Right ventricle myocardium inferior (tissue), 1 donor: ENCODE measurements at regions not wholly inside any gene's neighbourhood (a gene's known extent, or its start where the extent isn't known, plus 50 kb on each side); places are given as distances from the start of the nearest gene placed in this dataset.
"Not testable (repeated sequence)": the region's sequence is repeated elsewhere in the genome, so short reads cannot be mapped to it uniquely, and the experiment has no call there.

Experiments used
- ATAC-seq: fragments of 200-7000 bp; cut with Tn5 transposase; one replicate; pipeline ENCODE4 v1.9.1; 2020; ENCODE audit warnings: mild to moderate bottlenecking, moderate library complexity
- DNase-seq: peaks from one replicate; pipeline ENCODE4 v3.0.0; 2021; ENCODE audit errors: missing footprints
- intact Hi-C: fragments of 100-400 bp; cut with DNase I; formaldehyde crosslinking; loops from one replicate; pipeline ENCODE4 v1.11.0; 2022
- donor health status: DM: no; HTN: yes; CAD: no; lungs with severe emphysema.

- intact Hi-C loops = no loop called here
- ATAC-seq (no peak), DNase-seq (no peak)
Measured at GRCh38 chr7:96824686-96825085, 115.0 kb upstream of the SEM1 start.

- no peak for DNase-seq
- ATAC-seq = no peak
- intact Hi-C loops = no loop called here
Measured at GRCh38 chr7:96825285-96825684, 115.6 kb upstream of the SEM1 start.

- DNase-seq = no peak
- no peak for ATAC-seq
- intact Hi-C loops = no loop called here
Measured at GRCh38 chr7:96826089-96826488, 116.4 kb upstream of the SEM1 start.

- intact Hi-C loops = no loop called here
- ATAC-seq (no peak), DNase-seq (no peak)
Measured at GRCh38 chr7:96827701-96828100, 118.1 kb upstream of the SEM1 start.

GRCh38 chr7:96829121-96829520 lies 119.5 kb upstream of the SEM1 start:
- DNase-seq, ATAC-seq, intact Hi-C loops: not testable (repeated sequence)

- intact Hi-C loops = no loop called here
- ATAC-seq = no peak
- DNase-seq = no peak
Measured at GRCh38 chr7:96831446-96831845, 121.8 kb upstream of the SEM1 start.

- DNase-seq = no peak
- intact Hi-C loops = no loop called here
- ATAC-seq = no peak
Measured at GRCh38 chr7:96832092-96832662, 122.5 kb upstream of the SEM1 start.

GRCh38 chr7:96833676-96834453 lies 124.2 kb upstream of the SEM1 start:
- DNase-seq = no peak
- ATAC-seq = no peak
- intact Hi-C loops = no loop called here

GRCh38 chr7:96836456-96836855 lies 126.8 kb upstream of the SEM1 start:
- no peak for DNase-seq
- intact Hi-C loops = no loop called here
- ATAC-seq = no peak

GRCh38 chr7:96837593-96837992 lies 127.9 kb upstream of the SEM1 start:
- no peak for DNase-seq
- intact Hi-C loops = no loop called here
- ATAC-seq = no peak

GRCh38 chr7:96838481-96838880 lies 128.8 kb upstream of the SEM1 start:
- DNase-seq (no peak), ATAC-seq (no peak)
- intact Hi-C loops = no loop called here

GRCh38 chr7:96855139-96855538 lies 145.5 kb upstream of the SEM1 start:
- intact Hi-C loops = no loop called here
- ATAC-seq (no peak), DNase-seq (no peak)

- ATAC-seq (no peak), DNase-seq (no peak)
- intact Hi-C loops = no loop called here
Measured at GRCh38 chr7:96855691-96856090, 146.0 kb upstream of the SEM1 start.

GRCh38 chr7:96869538-96869937 lies 135.8 kb upstream of the DLX6 start:
- ATAC-seq (no peak), DNase-seq (no peak)
- intact Hi-C loops = no loop called here

GRCh38 chr7:96870185-96870584 lies 135.2 kb upstream of the DLX6 start:
- DNase-seq = no peak
- no peak for ATAC-seq
- intact Hi-C loops = no loop called here

- DNase-seq = no peak
- intact Hi-C loops = no loop called here
- ATAC-seq = no peak
Measured at GRCh38 chr7:96870934-96871333, 134.4 kb upstream of the DLX6 start.

- ATAC-seq = no peak
- intact Hi-C loops = no loop called here
- DNase-seq = no peak
Measured at GRCh38 chr7:96887426-96887825, 117.9 kb upstream of the DLX6 start.

GRCh38 chr7:96899108-96899507 lies 106.2 kb upstream of the DLX6 start:
- no peak for DNase-seq
- ATAC-seq = no peak
- intact Hi-C loops = no loop called here

GRCh38 chr7:96901822-96902445 lies 103.4 kb upstream of the DLX6 start:
- ATAC-seq (no peak), DNase-seq (no peak)
- intact Hi-C loops = no loop called here

- DNase-seq (no peak), ATAC-seq (no peak)
- intact Hi-C loops = no loop called here
Measured at GRCh38 chr7:96903906-96904305, 101.4 kb upstream of the DLX6 start.
